BJ (cell line): ENCODE measurements at regions not wholly inside any gene's neighbourhood (a gene's known extent, or its start where the extent isn't known, plus 50 kb on each side); places are given as distances from the start of the nearest gene placed in this dataset.
"Not testable (repeated sequence)": the region's sequence is repeated elsewhere in the genome, so short reads cannot be mapped to it uniquely, and the experiment has no call there.

Source experiments
- CTCF ChIA-PET: fragments of 350-600 bp; formaldehyde crosslinking; extraction: SDS; loops from one replicate; lab custom pipeline; 2021; ENCODE audit warnings: antibody characterized with exemption, inconsistent platforms; lab: Yijun Ruan, JAX
- POLR2A ChIA-PET: fragments of 300-600 bp; sonication (Branson Sonifier 250); formaldehyde crosslinking; extraction: SDS; loops from one replicate; lab custom pipeline; 2021; ENCODE audit warnings: antibody characterized with exemption; lab: Charles Lee
- DNase-seq: peaks from one replicate; pipeline ENCODE4 v3.0.0-alpha.2; 2011; ENCODE audit warnings: low read depth
- H3K27me3 ChIP-seq: 2 replicates; pipeline ENCODE4 v1.6.0; 2011; ENCODE audit warnings: low read length; ENCODE audit not compliant: control insufficient read depth, insufficient read depth
- H3K36me3 ChIP-seq: 2 replicates; pipeline ENCODE4 v1.5.1; 2011; ENCODE audit warnings: low read length; ENCODE audit not compliant: control insufficient read depth, insufficient read depth
- H3K4me3 ChIP-seq: 2 replicates; pipeline ENCODE4 v1.5.1; 2011; ENCODE audit warnings: low read depth, mild to moderate bottlenecking, control low read depth, low read length
- TF ChIP-seq, protein P1 (sequence below): IDR thresholded peaks from 2 replicates; pipeline ENCODE4 v1.5.1; 2011; ENCODE audit warnings: low read depth, mild to moderate bottlenecking, control low read depth, inconsistent platforms, low read length, moderate library complexity; ENCODE audit not compliant: insufficient read depth

DNA sequence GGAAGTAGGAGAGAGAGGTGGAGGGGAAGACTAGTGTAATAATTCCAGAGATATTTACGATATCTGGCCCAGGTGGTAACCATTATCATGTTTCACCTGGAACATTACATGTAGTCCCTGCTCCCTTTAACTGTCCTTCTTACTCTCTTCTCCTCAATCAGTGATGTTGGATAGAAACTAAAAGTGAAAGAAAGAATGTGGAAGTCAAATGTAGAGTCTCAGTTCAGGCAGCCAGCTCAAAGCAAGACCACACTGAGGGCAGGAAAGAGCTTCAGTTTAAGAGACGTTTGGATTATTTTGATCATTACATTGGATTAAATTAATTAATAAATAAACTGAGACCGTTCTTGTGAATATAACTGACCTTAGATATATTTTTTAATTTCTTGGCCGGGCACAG, 594.4 kb downstream of the FLRT2 start:
- POLR2A ChIA-PET, result no interaction called here
- no peak for DNase-seq
- Histone ChIP-seq H3K27me3 (no peaks in the 10 kb centered on the region), H3K4me3 (no peak overlapping the region), H3K36me3 (no peaks in the 10 kb centered on the region)
- TF ChIP-seq, protein P1, sequence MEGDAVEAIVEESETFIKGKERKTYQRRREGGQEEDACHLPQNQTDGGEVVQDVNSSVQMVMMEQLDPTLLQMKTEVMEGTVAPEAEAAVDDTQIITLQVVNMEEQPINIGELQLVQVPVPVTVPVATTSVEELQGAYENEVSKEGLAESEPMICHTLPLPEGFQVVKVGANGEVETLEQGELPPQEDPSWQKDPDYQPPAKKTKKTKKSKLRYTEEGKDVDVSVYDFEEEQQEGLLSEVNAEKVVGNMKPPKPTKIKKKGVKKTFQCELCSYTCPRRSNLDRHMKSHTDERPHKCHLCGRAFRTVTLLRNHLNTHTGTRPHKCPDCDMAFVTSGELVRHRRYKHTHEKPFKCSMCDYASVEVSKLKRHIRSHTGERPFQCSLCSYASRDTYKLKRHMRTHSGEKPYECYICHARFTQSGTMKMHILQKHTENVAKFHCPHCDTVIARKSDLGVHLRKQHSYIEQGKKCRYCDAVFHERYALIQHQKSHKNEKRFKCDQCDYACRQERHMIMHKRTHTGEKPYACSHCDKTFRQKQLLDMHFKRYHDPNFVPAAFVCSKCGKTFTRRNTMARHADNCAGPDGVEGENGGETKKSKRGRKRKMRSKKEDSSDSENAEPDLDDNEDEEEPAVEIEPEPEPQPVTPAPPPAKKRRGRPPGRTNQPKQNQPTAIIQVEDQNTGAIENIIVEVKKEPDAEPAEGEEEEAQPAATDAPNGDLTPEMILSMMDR, result no peak
- CTCF ChIA-PET, result no interaction called here

DNA sequence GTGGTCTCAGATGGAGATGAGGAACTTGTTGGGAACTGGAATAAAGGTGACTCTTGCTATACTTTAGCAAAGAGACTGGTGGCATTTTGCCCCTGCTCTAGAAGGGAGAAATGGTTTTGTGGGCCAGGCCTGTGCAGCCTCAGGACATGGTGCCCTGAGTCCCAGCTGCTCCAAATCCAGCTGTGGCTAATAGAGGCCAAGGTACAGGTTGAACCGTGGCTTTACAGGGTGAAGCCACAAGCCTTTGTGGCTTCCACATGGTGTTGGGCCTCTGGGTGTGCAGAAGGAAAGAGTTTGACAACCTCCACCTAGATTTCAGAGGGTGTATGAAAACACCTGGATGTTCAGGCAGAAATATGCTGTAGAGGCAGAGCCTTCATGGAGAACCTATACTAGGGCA, 586.0 kb downstream of the FLRT2 start:
- ChIA-PET CTCF (no interaction called here), POLR2A (no interaction called here)
- DNase-seq, result no peak
- TF ChIP-seq, protein P1, result no peak
- Histone ChIP-seq H3K27me3 (no peaks in the 10 kb centered on the region), H3K4me3 (no peak overlapping the region), H3K36me3 (no peaks in the 10 kb centered on the region)

DNA sequence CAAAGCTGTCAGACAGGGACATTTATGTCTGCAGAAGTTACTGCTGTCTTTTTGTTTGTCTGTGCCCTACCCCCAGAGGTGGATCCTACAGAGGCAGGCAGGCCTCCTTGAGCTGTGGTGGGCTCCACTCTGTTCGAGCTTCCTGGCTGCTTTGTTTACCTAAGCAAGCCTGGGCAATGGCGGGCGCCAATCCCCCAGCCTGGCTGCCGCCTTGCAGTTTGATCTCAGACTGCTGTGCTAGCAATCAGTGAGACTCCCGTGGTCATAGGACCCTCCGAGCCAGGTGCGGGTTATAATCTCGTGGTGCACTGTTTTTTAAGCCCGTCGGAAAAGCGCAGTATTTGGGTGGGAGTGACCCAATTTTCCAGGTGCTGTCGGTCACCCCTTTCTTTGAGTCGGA, 580.9 kb downstream of the FLRT2 start:
- CTCF ChIA-PET, DNase-seq, POLR2A ChIA-PET, H3K36me3 ChIP-seq, H3K27me3 ChIP-seq, H3K4me3 ChIP-seq: not testable (repeated sequence)

DNA sequence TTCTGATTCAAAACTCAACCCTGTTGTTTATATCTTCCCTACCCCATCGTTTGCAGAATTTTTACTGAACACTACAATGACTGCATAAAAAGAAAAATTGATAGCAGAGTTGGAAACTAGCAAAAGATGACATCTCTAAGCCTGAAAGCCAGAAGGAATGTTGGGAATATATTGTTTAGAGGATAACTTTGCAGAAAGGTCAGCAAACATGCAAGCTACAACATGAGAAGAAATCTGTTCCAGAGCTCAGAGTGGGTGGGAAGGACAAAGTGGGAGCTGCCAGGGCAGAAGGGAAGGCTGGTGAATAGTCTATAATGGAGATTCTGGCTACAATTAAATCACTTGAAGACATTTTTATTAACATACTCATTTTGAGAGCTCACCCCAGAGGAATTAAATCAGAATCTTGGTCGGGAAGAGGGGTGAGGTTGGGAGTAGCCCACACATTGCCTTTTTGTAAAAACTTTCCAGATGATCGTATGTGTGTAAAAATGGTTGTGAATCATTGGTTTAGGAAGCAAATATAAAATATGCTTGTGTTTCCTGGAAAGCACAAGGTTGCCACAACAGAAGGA, 574.8 kb downstream of the FLRT2 start:
- TF ChIP-seq, protein P1, result no peak
- no peaks in the 10 kb centered on the region for H3K36me3 ChIP-seq
- ChIA-PET POLR2A (no interaction called here), CTCF (no interaction called here)
- H3K27me3 ChIP-seq, result no peaks in the 10 kb centered on the region
- DNase-seq, result no peak
- no peak overlapping the region for H3K4me3 ChIP-seq

DNA sequence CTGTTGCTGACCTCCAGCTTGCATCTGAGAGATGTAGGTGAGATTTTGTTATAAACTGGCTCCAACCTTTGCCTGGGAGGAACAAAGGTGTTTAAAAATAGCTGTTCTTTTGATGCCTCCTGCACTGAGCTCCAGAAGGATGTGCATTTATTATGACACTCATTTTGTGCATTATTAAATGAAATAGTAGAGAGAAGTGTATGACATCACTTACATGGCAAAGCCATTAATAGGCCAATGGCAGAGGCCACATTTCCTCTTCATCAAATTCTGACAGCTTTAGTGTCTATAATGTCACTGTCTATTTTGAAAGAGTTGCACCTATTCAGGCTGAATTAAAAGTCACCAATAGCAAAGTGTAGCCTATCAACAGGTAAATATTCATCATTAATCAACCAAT, 564.6 kb downstream of the FLRT2 start:
- Histone ChIP-seq H3K4me3 (no peak overlapping the region), H3K36me3 (no peaks in the 10 kb centered on the region), H3K27me3 (no peaks in the 10 kb centered on the region)
- ChIA-PET CTCF (no interaction called here), POLR2A (no interaction called here)
- TF ChIP-seq, protein P1, result no peak
- no peak for DNase-seq

DNA sequence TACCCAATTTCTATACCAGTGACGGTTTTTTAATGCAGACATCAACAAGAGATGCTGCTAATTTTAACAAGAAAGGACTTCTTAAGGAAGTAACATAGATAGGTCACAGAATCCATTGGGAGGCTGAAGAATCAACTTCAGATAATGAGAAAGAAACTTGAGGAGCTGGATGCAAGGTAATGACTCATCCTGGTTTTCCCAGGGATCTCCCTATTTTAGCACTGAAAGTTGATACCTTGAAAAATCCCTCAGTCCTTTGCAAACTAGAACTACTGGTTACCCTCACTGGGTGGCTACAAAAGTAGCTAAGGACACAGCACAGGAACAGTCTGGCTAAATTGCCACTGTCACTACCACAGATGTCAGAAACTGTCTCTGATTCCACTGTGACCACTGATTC, 561.9 kb downstream of the FLRT2 start:
- no peaks in the 10 kb centered on the region for H3K27me3 ChIP-seq
- no peak overlapping the region for H3K4me3 ChIP-seq
- ChIA-PET POLR2A (no interaction called here), CTCF (no interaction called here)
- TF ChIP-seq, protein P1, result no peak
- DNase-seq, result no peak
- no peaks in the 10 kb centered on the region for H3K36me3 ChIP-seq
